GM23338 (cell line): ENCODE measurements at regions not wholly inside any gene's neighbourhood (a gene's known extent, or its start where the extent isn't known, plus 50 kb on each side); places are given as distances from the start of the nearest gene placed in this dataset.

Experiments used
- ATAC-seq: fragments of 200-7000 bp; cut with Tn5 transposase; 3 replicates; pipeline ENCODE4 v1.9.1; 2020
- DNase-seq: peaks from one replicate; pipeline ENCODE4 v3.0.0-alpha.2; 2015; ENCODE audit warnings: low spot score
- H2AFZ ChIP-seq: fragments of 200-600 bp; sonication (generic); 2 replicates; pipeline ENCODE4 v1.8.0; 2016; ENCODE audit warnings: antibody characterized with exemption, mild to moderate bottlenecking, moderate library complexity
- H3F3A ChIP-seq: fragments of 200-600 bp; sonication (generic); replicated peaks from 2 replicates; pipeline ENCODE4 v1.8.0; 2017; ENCODE audit warnings: antibody characterized with exemption, mixed run types, low read depth
- H3K27ac ChIP-seq: fragments of 200-600 bp; sonication (generic); 2 replicates; pipeline ENCODE4 v1.6.1; 2016; ENCODE audit warnings: low read depth
- H3K27me3 ChIP-seq: fragments of 200-600 bp; sonication (generic); 2 replicates; pipeline ENCODE4 v1.8.0; 2016; ENCODE audit warnings: mild to moderate bottlenecking, mixed run types, moderate library complexity; ENCODE audit not compliant: insufficient read depth
- H3K36me3 ChIP-seq: fragments of 200-600 bp; sonication (generic); 2 replicates; pipeline ENCODE4 v1.8.0; 2016; ENCODE audit warnings: mild to moderate bottlenecking; ENCODE audit not compliant: insufficient read depth
- H3K4me1 ChIP-seq: fragments of 200-600 bp; sonication (generic); 2 replicates; pipeline ENCODE4 v1.8.0; 2016; ENCODE audit warnings: mild to moderate bottlenecking, moderate library complexity; ENCODE audit not compliant: insufficient read depth
- H3K4me2 ChIP-seq: fragments of 200-600 bp; sonication (generic); 2 replicates; pipeline ENCODE4 v1.7.1; 2017; ENCODE audit warnings: mixed run types
- H3K4me3 ChIP-seq: fragments of 200-600 bp; sonication (generic); 2 replicates; pipeline ENCODE4 v1.6.1; 2016; ENCODE audit warnings: mixed run types
- H3K79me2 ChIP-seq: fragments of 200-600 bp; sonication (generic); replicated peaks from 2 replicates; pipeline ENCODE4 v1.8.0; 2017; ENCODE audit warnings: mild to moderate bottlenecking; ENCODE audit not compliant: insufficient read depth
- H3K9me2 ChIP-seq: fragments of 200-600 bp; sonication (generic); 2 replicates; pipeline ENCODE4 v1.8.0; 2017; ENCODE audit not compliant: insufficient read depth
- H4K20me1 ChIP-seq: fragments of 200-600 bp; sonication (generic); replicated peaks from 2 replicates; pipeline ENCODE4 v1.8.0; 2017; ENCODE audit warnings: mild to moderate bottlenecking; ENCODE audit not compliant: insufficient read depth
- H3K27ac Mint-ChIP-seq: 2 replicates; pipeline ENCODE4 v1.8.0; 2020; ENCODE audit warnings: inconsistent platforms, mild to moderate bottlenecking, moderate library complexity, mixed read lengths
- H3K27me3 Mint-ChIP-seq: 3 replicates; pipeline ENCODE4 v1.8.0; 2022; ENCODE audit warnings: low read depth, mild to moderate bottlenecking, moderate library complexity, mixed read lengths, inconsistent platforms; ENCODE audit not compliant: insufficient read depth, poor library complexity
- H3K36me3 Mint-ChIP-seq: 3 replicates; pipeline ENCODE4 v1.8.0; 2021; ENCODE audit warnings: low read depth, mild to moderate bottlenecking, inconsistent platforms, moderate library complexity, mixed read lengths
- H3K4me1 Mint-ChIP-seq: 3 replicates; pipeline ENCODE4 v1.8.0; 2020; ENCODE audit warnings: mild to moderate bottlenecking, inconsistent platforms, mixed read lengths
- H3K4me3 Mint-ChIP-seq: 3 replicates; pipeline ENCODE4 v1.8.0; 2021; ENCODE audit warnings: moderate library complexity, mild to moderate bottlenecking, inconsistent platforms, mixed read lengths
- H3K9me3 Mint-ChIP-seq: 3 replicates; pipeline ENCODE4 v1.8.0; 2020; ENCODE audit warnings: moderate library complexity, mild to moderate bottlenecking, inconsistent platforms, mixed read lengths
- CREB1 ChIP-seq: fragments of 250-450 bp; sonication (Bioruptor Pico); IDR thresholded peaks from 2 replicates; pipeline ENCODE4 v1.5.0; 2020; ENCODE audit warnings: low read depth, mild to moderate bottlenecking, moderate library complexity
- CTCF ChIP-seq, 2 experiments: fragments of 200-600 bp in 1 of 2; sonication (generic) in 1 of 2; conservative IDR thresholded peaks; 2 replicates each; pipeline versions ENCODE4 v1.5.1 to v1.6.1; 2016 to 2017; ENCODE audit warnings: antibody characterized with exemption in 2 of 2, low read depth in 2 of 2, mild to moderate bottlenecking in 2 of 2, moderate library complexity in 1 of 2
- EZH2 ChIP-seq: fragments of 200-600 bp; sonication (generic); IDR thresholded peaks from one replicate; pipeline ENCODE4 v1.8.0; 2017; ENCODE audit warnings: antibody characterized with exemption, mild to moderate bottlenecking, low read depth; ENCODE audit not compliant: unreplicated experiment
- NANOG ChIP-seq: IDR thresholded peaks from 2 replicates; pipeline ENCODE4 v1.6.1; 2016; ENCODE audit warnings: antibody characterized with exemption, borderline replicate concordance
- POLR2AphosphoS5 ChIP-seq: IDR thresholded peaks from 2 replicates; pipeline ENCODE4 v1.6.1; 2016; ENCODE audit warnings: antibody characterized with exemption, low read depth
- STAT1 ChIP-seq: IDR thresholded peaks from one replicate; pipeline ENCODE4 v1.6.1; 2016; ENCODE audit warnings: antibody characterized with exemption; ENCODE audit not compliant: unreplicated experiment
- ZNF331 ChIP-seq: fragments of 250-450 bp; sonication (Bioruptor Pico); IDR thresholded peaks from 2 replicates; pipeline ENCODE4 v1.5.0; 2020; ENCODE audit warnings: low read depth, mild to moderate bottlenecking, moderate library complexity
- ZNF462 ChIP-seq: fragments of 250-450 bp; sonication (Bioruptor Pico); IDR thresholded peaks from 2 replicates; pipeline ENCODE4 v1.5.0; 2020; ENCODE audit warnings: mild to moderate bottlenecking, moderate library complexity

GRCh38 chr16:87229230-87230188 lies 87.7 kb downstream of the C16orf95 start (continued):
- TF ChIP-seq ZNF462 (CRISPR knock-in tag) = no peak
- TF ChIP-seq CTCF (conservative IDR thresholded peaks at IDR 0.05; ENCODE audit: low read depth in 2 of 2) = no peak
- TF ChIP-seq ZNF331 = no peak
- TF ChIP-seq EZH2 = no peak
- no peak for TF ChIP-seq NANOG

- ATAC-seq (no peak), DNase-seq (no peak)
- Histone ChIP-seq H4K20me1 (no peaks in the 10 kb centered on the region), H3K27me3 (no peaks in the 10 kb centered on the region), H2AFZ (no peak overlapping the region), H3K9me2 (peaks cover 5% of the 10 kb centered on the region; the same call in 1 of the 2 replicates), H3K36me3 (no peaks in the 10 kb centered on the region), H3K79me2 (no peaks in the 10 kb centered on the region), H3K4me2 (no peak overlapping the region), H3K27ac (no peak overlapping the region), H3F3A (no peaks in the 10 kb centered on the region), H3K4me3 (no peak overlapping the region), H3K4me1 (0 out of 2 replicates have a peak, but pooled peaks cover 6% of the 10 kb centered on the region)
- Mint-ChIP-seq H3K36me3 (no peaks in the 10 kb centered on the region), H3K4me1 (peaks cover 2% of the 10 kb centered on the region; the same call in 2 of the 3 replicates), H3K27ac (no peak overlapping the region), H3K4me3 (no peak overlapping the region), H3K27me3 (peaks cover 3% of the 10 kb centered on the region), H3K9me3 (peaks cover 2% of the 10 kb centered on the region; the same call in 1 of the 3 replicates)
- TF ChIP-seq CTCF (conservative IDR thresholded peaks at IDR 0.05; ENCODE audit: low read depth in 2 of 2) = no peak
- no peak for TF ChIP-seq STAT1
- TF ChIP-seq CREB1 (CRISPR knock-in tag) = no peak
- TF ChIP-seq POLR2AphosphoS5 = no peak
- no peak for TF ChIP-seq EZH2
Observed at GRCh38 chr16:87230571-87230970, 86.6 kb downstream of the C16orf95 start.
